GM23338 (cell line): ENCODE measurements at regions not wholly inside any gene's neighbourhood (a gene's known extent, or its start where the extent isn't known, plus 50 kb on each side); places are given as distances from the start of the nearest gene placed in this dataset.

ENCODE experiments used
- ATAC-seq: fragments of 200-7000 bp; cut with Tn5 transposase; 3 replicates; pipeline ENCODE4 v1.9.1; 2020
- DNase-seq: peaks from one replicate; pipeline ENCODE4 v3.0.0-alpha.2; 2015; ENCODE audit warnings: low spot score
- H2AFZ ChIP-seq: fragments of 200-600 bp; sonication (generic); 2 replicates; pipeline ENCODE4 v1.8.0; 2016; ENCODE audit warnings: antibody characterized with exemption, mild to moderate bottlenecking, moderate library complexity
- H3F3A ChIP-seq: fragments of 200-600 bp; sonication (generic); replicated peaks from 2 replicates; pipeline ENCODE4 v1.8.0; 2017; ENCODE audit warnings: antibody characterized with exemption, mixed run types, low read depth
- H3K27ac ChIP-seq: fragments of 200-600 bp; sonication (generic); 2 replicates; pipeline ENCODE4 v1.6.1; 2016; ENCODE audit warnings: low read depth
- H3K27me3 ChIP-seq: fragments of 200-600 bp; sonication (generic); 2 replicates; pipeline ENCODE4 v1.8.0; 2016; ENCODE audit warnings: mild to moderate bottlenecking, mixed run types, moderate library complexity; ENCODE audit not compliant: insufficient read depth
- H3K36me3 ChIP-seq: fragments of 200-600 bp; sonication (generic); 2 replicates; pipeline ENCODE4 v1.8.0; 2016; ENCODE audit warnings: mild to moderate bottlenecking; ENCODE audit not compliant: insufficient read depth
- H3K4me1 ChIP-seq: fragments of 200-600 bp; sonication (generic); 2 replicates; pipeline ENCODE4 v1.8.0; 2016; ENCODE audit warnings: mild to moderate bottlenecking, moderate library complexity; ENCODE audit not compliant: insufficient read depth
- H3K4me2 ChIP-seq: fragments of 200-600 bp; sonication (generic); 2 replicates; pipeline ENCODE4 v1.7.1; 2017; ENCODE audit warnings: mixed run types
- H3K4me3 ChIP-seq: fragments of 200-600 bp; sonication (generic); 2 replicates; pipeline ENCODE4 v1.6.1; 2016; ENCODE audit warnings: mixed run types
- H3K79me2 ChIP-seq: fragments of 200-600 bp; sonication (generic); replicated peaks from 2 replicates; pipeline ENCODE4 v1.8.0; 2017; ENCODE audit warnings: mild to moderate bottlenecking; ENCODE audit not compliant: insufficient read depth
- H3K9me2 ChIP-seq: fragments of 200-600 bp; sonication (generic); 2 replicates; pipeline ENCODE4 v1.8.0; 2017; ENCODE audit not compliant: insufficient read depth
- H4K20me1 ChIP-seq: fragments of 200-600 bp; sonication (generic); replicated peaks from 2 replicates; pipeline ENCODE4 v1.8.0; 2017; ENCODE audit warnings: mild to moderate bottlenecking; ENCODE audit not compliant: insufficient read depth
- H3K27ac Mint-ChIP-seq: 2 replicates; pipeline ENCODE4 v1.8.0; 2020; ENCODE audit warnings: inconsistent platforms, mild to moderate bottlenecking, moderate library complexity, mixed read lengths
- H3K27me3 Mint-ChIP-seq: 3 replicates; pipeline ENCODE4 v1.8.0; 2022; ENCODE audit warnings: low read depth, mild to moderate bottlenecking, moderate library complexity, mixed read lengths, inconsistent platforms; ENCODE audit not compliant: insufficient read depth, poor library complexity
- H3K36me3 Mint-ChIP-seq: 3 replicates; pipeline ENCODE4 v1.8.0; 2021; ENCODE audit warnings: low read depth, mild to moderate bottlenecking, inconsistent platforms, moderate library complexity, mixed read lengths
- H3K4me1 Mint-ChIP-seq: 3 replicates; pipeline ENCODE4 v1.8.0; 2020; ENCODE audit warnings: mild to moderate bottlenecking, inconsistent platforms, mixed read lengths
- H3K4me3 Mint-ChIP-seq: 3 replicates; pipeline ENCODE4 v1.8.0; 2021; ENCODE audit warnings: moderate library complexity, mild to moderate bottlenecking, inconsistent platforms, mixed read lengths
- H3K9me3 Mint-ChIP-seq: 3 replicates; pipeline ENCODE4 v1.8.0; 2020; ENCODE audit warnings: moderate library complexity, mild to moderate bottlenecking, inconsistent platforms, mixed read lengths
- CREB1 ChIP-seq: fragments of 250-450 bp; sonication (Bioruptor Pico); IDR thresholded peaks from 2 replicates; pipeline ENCODE4 v1.5.0; 2020; ENCODE audit warnings: low read depth, mild to moderate bottlenecking, moderate library complexity
- CTCF ChIP-seq, 2 experiments: fragments of 200-600 bp in 1 of 2; sonication (generic) in 1 of 2; conservative IDR thresholded peaks; 2 replicates each; pipeline versions ENCODE4 v1.5.1 to v1.6.1; 2016 to 2017; ENCODE audit warnings: antibody characterized with exemption in 2 of 2, low read depth in 2 of 2, mild to moderate bottlenecking in 2 of 2, moderate library complexity in 1 of 2
- ETS1 ChIP-seq: IDR thresholded peaks from 2 replicates; pipeline ENCODE4 v1.6.1; 2016; ENCODE audit warnings: antibody characterized with exemption
- EZH2 ChIP-seq: fragments of 200-600 bp; sonication (generic); IDR thresholded peaks from one replicate; pipeline ENCODE4 v1.8.0; 2017; ENCODE audit warnings: antibody characterized with exemption, mild to moderate bottlenecking, low read depth; ENCODE audit not compliant: unreplicated experiment
- EZH2phosphoT487 ChIP-seq: fragments of 200-600 bp; sonication (generic); IDR thresholded peaks from one replicate; pipeline ENCODE4 v1.8.1; 2018; ENCODE audit warnings: antibody characterized with exemption; ENCODE audit not compliant: unreplicated experiment
- JUNB ChIP-seq: IDR thresholded peaks from one replicate; pipeline ENCODE4 v1.6.1; 2016; ENCODE audit warnings: antibody characterized with exemption; ENCODE audit not compliant: unreplicated experiment
- NANOG ChIP-seq: IDR thresholded peaks from 2 replicates; pipeline ENCODE4 v1.6.1; 2016; ENCODE audit warnings: antibody characterized with exemption, borderline replicate concordance
- POLR2AphosphoS5 ChIP-seq: IDR thresholded peaks from 2 replicates; pipeline ENCODE4 v1.6.1; 2016; ENCODE audit warnings: antibody characterized with exemption, low read depth
- REST ChIP-seq: IDR thresholded peaks from one replicate; pipeline ENCODE4 v1.6.1; 2018; ENCODE audit warnings: antibody characterized with exemption; ENCODE audit not compliant: unreplicated experiment
- STAT1 ChIP-seq: IDR thresholded peaks from one replicate; pipeline ENCODE4 v1.6.1; 2016; ENCODE audit warnings: antibody characterized with exemption; ENCODE audit not compliant: unreplicated experiment
- ZNF114 ChIP-seq: fragments of 250-450 bp; sonication (Bioruptor Pico); IDR thresholded peaks from 2 replicates; pipeline ENCODE4 v1.5.0; 2020; ENCODE audit warnings: mild to moderate bottlenecking, moderate library complexity
- ZNF331 ChIP-seq: fragments of 250-450 bp; sonication (Bioruptor Pico); IDR thresholded peaks from 2 replicates; pipeline ENCODE4 v1.5.0; 2020; ENCODE audit warnings: low read depth, mild to moderate bottlenecking, moderate library complexity
- ZNF462 ChIP-seq: fragments of 250-450 bp; sonication (Bioruptor Pico); IDR thresholded peaks from 2 replicates; pipeline ENCODE4 v1.5.0; 2020; ENCODE audit warnings: mild to moderate bottlenecking, moderate library complexity

- TF ChIP-seq ZNF462 (CRISPR knock-in tag) (no peak), NANOG (no peak), ZNF331 (CRISPR knock-in tag) (no peak), EZH2phosphoT487 (no peak), JUNB (no peak), ZNF114 (no peak)
Measured at GRCh38 chr2:150156415-150156814, 331.1 kb downstream of the RND3 start (continued).

- Mint-ChIP-seq H3K36me3 (no peaks in the 10 kb centered on the region), H3K27ac (no peak overlapping the region), H3K9me3 (no peaks in the 10 kb centered on the region), H3K4me3 (no peak overlapping the region), H3K4me1 (no peaks in the 10 kb centered on the region), H3K27me3 (no peaks in the 10 kb centered on the region)
- no peaks in the 10 kb centered on the region for H4K20me1 ChIP-seq
- no peak for DNase-seq
- H3K4me2 ChIP-seq = no peak overlapping the region
- H3F3A ChIP-seq = no peaks in the 10 kb centered on the region
- no peak for ATAC-seq
- TF ChIP-seq NANOG (no peak), REST (no peak), STAT1 (no peak), EZH2phosphoT487 (no peak), ZNF331 (CRISPR knock-in tag) (no peak), CREB1 (CRISPR knock-in tag) (no peak), EZH2 (no peak), CTCF (conservative IDR thresholded peaks at IDR 0.05; ENCODE audit: low read depth in 2 of 2) (no peak), POLR2AphosphoS5 (no peak), ETS1 (no peak)
- no peaks in the 10 kb centered on the region for H3K27me3 ChIP-seq
- H3K4me3 ChIP-seq = no peak overlapping the region
- H3K27ac ChIP-seq = no peak overlapping the region
- no peak overlapping the region for H2AFZ ChIP-seq
- H3K79me2 ChIP-seq = no peaks in the 10 kb centered on the region
- H3K4me1 ChIP-seq = no peaks in the 10 kb centered on the region
- H3K36me3 ChIP-seq = no peaks in the 10 kb centered on the region
- no peaks in the 10 kb centered on the region for H3K9me2 ChIP-seq
Measured at GRCh38 chr2:150154308-150154797, 333.1 kb downstream of the RND3 start.
